ENCODE measurements at regions not wholly inside any gene's neighbourhood (a gene's known extent, or its start where the extent isn't known, plus 50 kb on each side); places are given as distances from the start of the nearest gene placed in this dataset.

GRCh38 chr2:41580806-41581205 lies 467.0 kb upstream of the PKDCC start:
- H3K27me3 ChIP-seq (ENCODE audit: insufficient read depth, poor library complexity, severe bottlenecking) = no peaks in the 10 kb centered on the region
- no peak overlapping the region for H3K4me3 ChIP-seq (replicated peaks; ENCODE audit: insufficient read depth, low read length)
- no peak for DNase-seq (ENCODE audit: low read depth in 1 of 2, low spot score in 1 of 2)
- TF ChIP-seq GABPA (IDR thresholded peaks at IDR 0.05; ENCODE audit: low read depth) (no peak), SPI1 (IDR thresholded peaks at IDR 0.05; ENCODE audit: borderline replicate concordance, low read depth) (no peak), POLR2AphosphoS5 (IDR thresholded peaks at IDR 0.05; ENCODE audit: low read depth) (no peak), CTCF (IDR thresholded peaks at IDR 0.05; ENCODE audit: insufficient read depth, low read length) (no peak), REST (IDR thresholded peaks at IDR 0.05; ENCODE audit: insufficient replicate concordance, low read depth) (no peak)
- H3K27ac ChIP-seq (replicated peaks) = no peak overlapping the region

- peaks cover 2% of the 10 kb centered on the region for H3K27me3 ChIP-seq (ENCODE audit: insufficient read depth, poor library complexity, severe bottlenecking)
- H3K4me3 ChIP-seq (replicated peaks; ENCODE audit: insufficient read depth, low read length) = no peak overlapping the region
- H3K27ac ChIP-seq (replicated peaks) = no peak overlapping the region
- TF ChIP-seq REST (IDR thresholded peaks at IDR 0.05; ENCODE audit: insufficient replicate concordance, low read depth) (no peak), POLR2AphosphoS5 (IDR thresholded peaks at IDR 0.05; ENCODE audit: low read depth) (no peak), GABPA (IDR thresholded peaks at IDR 0.05; ENCODE audit: low read depth) (no peak), CTCF (IDR thresholded peaks at IDR 0.05; ENCODE audit: insufficient read depth, low read length) (no peak), SPI1 (IDR thresholded peaks at IDR 0.05; ENCODE audit: borderline replicate concordance, low read depth) (no peak)
- DNase-seq (ENCODE audit: low read depth in 1 of 2, low spot score in 1 of 2) = no peak
Measured at GRCh38 chr2:41595240-41595639, 452.6 kb upstream of the PKDCC start.

- Histone ChIP-seq H3K27ac (replicated peaks) (no peak overlapping the region), H3K27me3 (ENCODE audit: insufficient read depth, poor library complexity, severe bottlenecking) (peaks cover under 1% of the 10 kb centered on the region), H3K4me3 (replicated peaks; ENCODE audit: insufficient read depth, low read length) (no peak overlapping the region)
- TF ChIP-seq CTCF (IDR thresholded peaks at IDR 0.05; ENCODE audit: insufficient read depth, low read length) (no peak), POLR2AphosphoS5 (IDR thresholded peaks at IDR 0.05; ENCODE audit: low read depth) (no peak), SPI1 (IDR thresholded peaks at IDR 0.05; ENCODE audit: borderline replicate concordance, low read depth) (no peak)
- no peak for DNase-seq (ENCODE audit: low read depth in 1 of 2, low spot score in 1 of 2)
Measured at GRCh38 chr2:41597680-41598079, 450.1 kb upstream of the PKDCC start.

- DNase-seq (ENCODE audit: low read depth in 1 of 2, low spot score in 1 of 2) = no peak
- no peak for TF ChIP-seq SPI1 (IDR thresholded peaks at IDR 0.05; ENCODE audit: borderline replicate concordance, low read depth)
- no peak for TF ChIP-seq CTCF (IDR thresholded peaks at IDR 0.05; ENCODE audit: insufficient read depth, low read length)
- no peak for TF ChIP-seq GABPA (IDR thresholded peaks at IDR 0.05; ENCODE audit: low read depth)
- no peak for TF ChIP-seq REST (IDR thresholded peaks at IDR 0.05; ENCODE audit: insufficient replicate concordance, low read depth)
- TF ChIP-seq POLR2AphosphoS5 (IDR thresholded peaks at IDR 0.05; ENCODE audit: low read depth) = no peak
- no peak overlapping the region for H3K27ac ChIP-seq (replicated peaks)
- H3K4me3 ChIP-seq (replicated peaks; ENCODE audit: insufficient read depth, low read length) = no peak overlapping the region
- no peaks in the 10 kb centered on the region for H3K27me3 ChIP-seq (ENCODE audit: insufficient read depth, poor library complexity, severe bottlenecking)
Measured at GRCh38 chr2:41598161-41598894, 449.5 kb upstream of the PKDCC start.

Data from HL-60 (cell line).